Natural killer cell (primary cell): ENCODE measurements at regions not wholly inside any gene's neighbourhood (a gene's known extent, or its start where the extent isn't known, plus 50 kb on each side); places are given as distances from the start of the nearest gene placed in this dataset.
"Not testable (repeated sequence)": the region's sequence is repeated elsewhere in the genome, so short reads cannot be mapped to it uniquely, and the experiment has no call there.

ENCODE experiments used
- ATAC-seq, 3 donors: fragments of 150-1000 bp in 2 of 3; fragments of 200-7000 bp in 1 of 3; cut with Tn5 transposase; 1 replicate in 1 of 3; 2 replicates in 2 of 3; pipeline ENCODE4 v1.10.0; 2021; ENCODE audit warnings: mild to moderate bottlenecking in 2 of 3, moderate library complexity in 2 of 3
- DNase-seq, 2 donors: peaks; one replicate each; pipeline versions ENCODE4 v3.0.0 to v3.0.0-alpha.2; 2013 to 2021; ENCODE audit warnings: mixed read lengths in 1 of 2
- H3K27ac ChIP-seq: one replicate; pipeline ENCODE4 v1.5.1; 2013; ENCODE audit warnings: mild to moderate bottlenecking, low read length
- H3K27me3 ChIP-seq: one replicate; pipeline ENCODE4 v1.6.1; 2013; ENCODE audit warnings: low read length; ENCODE audit not compliant: control insufficient read depth, insufficient read depth
- H3K36me3 ChIP-seq: one replicate; pipeline ENCODE4 v1.6.1; 2013; ENCODE audit warnings: low read length; ENCODE audit not compliant: control insufficient read depth, insufficient read depth
- H3K4me1 ChIP-seq: one replicate; pipeline ENCODE4 v1.6.1; 2013; ENCODE audit warnings: low read length; ENCODE audit not compliant: control insufficient read depth, insufficient read depth
- H3K4me3 ChIP-seq: one replicate; pipeline ENCODE4 v1.5.1; 2013; ENCODE audit warnings: low read length
- H3K9me3 ChIP-seq: one replicate; pipeline ENCODE4 v1.6.1; 2013; ENCODE audit warnings: low read length; ENCODE audit not compliant: control insufficient read depth, insufficient read depth
- H3K27ac Mint-ChIP-seq, 2 donors: one replicate each; pipeline ENCODE4 v1.8.0; 2022; ENCODE audit warnings: mild to moderate bottlenecking in 2 of 2, mixed read lengths in 2 of 2, moderate library complexity in 1 of 2
- H3K27me3 Mint-ChIP-seq, 2 donors: one replicate each; pipeline ENCODE4 v1.8.0; 2022; ENCODE audit warnings: low read depth in 2 of 2, mixed read lengths in 2 of 2
- H3K36me3 Mint-ChIP-seq: one replicate; pipeline ENCODE4 v1.8.0; 2022; ENCODE audit warnings: mixed read lengths
- H3K4me1 Mint-ChIP-seq, 2 donors: one replicate each; pipeline ENCODE4 v1.8.0; 2022; ENCODE audit warnings: mixed read lengths in 2 of 2
- H3K4me3 Mint-ChIP-seq: one replicate; pipeline ENCODE4 v1.8.0; 2022; ENCODE audit warnings: mild to moderate bottlenecking, moderate library complexity, mixed read lengths
- H3K9me3 Mint-ChIP-seq, 2 donors: one replicate each; pipeline ENCODE4 v1.8.0; 2022; ENCODE audit warnings: mixed read lengths in 2 of 2
- CTCF ChIP-seq: fragments of 200-600 bp; IDR thresholded peaks from one replicate; pipeline ENCODE4 v1.8.0; 2022; ENCODE audit warnings: antibody characterized with exemption
- WGBS: methylation state at CpG from one replicate; pipeline ENCODE4 v1.1.7; 2013; ENCODE audit warnings: missing lambda C conversion rate; ENCODE audit not compliant: insufficient coverage; 5-methylcytosine and 5-hydroxymethylcytosine counted together
- intact Hi-C: fragments of 100-400 bp; cut with micrococcal nuclease; formaldehyde crosslinking; loops from one replicate; pipeline ENCODE4 v1.14.2; 2022

- Histone ChIP-seq H3K4me1 (no peaks in the 10 kb centered on the region), H3K4me3 (no peak overlapping the region), H3K9me3 (peaks cover 16% of the 10 kb centered on the region), H3K27me3 (no peaks in the 10 kb centered on the region), H3K27ac (no peak overlapping the region), H3K36me3 (no peaks in the 10 kb centered on the region)
- ATAC-seq = no peak
- intact Hi-C loops = no loop called here
- Mint-ChIP-seq H3K4me1 (no peaks in the 10 kb centered on the region), H3K9me3 (peaks cover 73 to 95% of the 10 kb centered on the region in 2 donors), H3K4me3 (no peak overlapping the region), H3K27ac (no peak overlapping the region), H3K27me3 (no peaks in the 10 kb centered on the region), H3K36me3 (no peaks in the 10 kb centered on the region)
- no peak for TF ChIP-seq CTCF
- no peak for DNase-seq
- WGBS = 84% methylated on average over 12 of the region's 12 CpGs
Measured at GRCh38 chr2:89818873-89819272, 1127.4 kb downstream of the RPIA start.

DNA sequence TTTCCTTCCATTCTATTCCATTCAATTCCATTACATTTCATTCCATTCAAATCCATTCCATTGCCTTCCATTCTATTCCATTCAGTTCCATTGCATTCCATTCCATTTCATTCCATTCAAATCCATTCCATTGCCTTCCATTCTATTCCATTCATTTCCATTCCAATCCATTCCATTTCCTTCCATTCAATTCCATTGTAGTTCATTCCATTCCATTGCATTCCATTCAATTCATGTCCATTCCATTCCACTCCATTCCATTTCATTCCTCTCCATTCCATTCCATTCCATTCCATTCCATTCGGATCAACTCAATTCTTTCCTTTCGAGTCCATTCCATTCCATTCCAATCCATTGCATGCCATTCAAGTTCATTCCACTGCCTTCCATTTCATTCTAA, 1128.3 kb downstream of the RPIA start:
- H3K9me3 ChIP-seq = peaks cover 13% of the 10 kb centered on the region
- 88% methylated on average over 2 of the region's 2 CpGs for WGBS
- no peak overlapping the region for H3K4me3 ChIP-seq
- TF ChIP-seq CTCF = no peak
- Mint-ChIP-seq H3K9me3 (peaks cover 65 to 91% of the 10 kb centered on the region in 2 donors), H3K4me1 (no peaks in the 10 kb centered on the region), H3K27me3 (no peaks in the 10 kb centered on the region), H3K4me3 (no peak overlapping the region), H3K36me3 (no peaks in the 10 kb centered on the region), H3K27ac (no peak overlapping the region)
- H3K4me1 ChIP-seq = no peaks in the 10 kb centered on the region
- DNase-seq (no peak), ATAC-seq (no peak)
- intact Hi-C loops = no loop called here
- no peaks in the 10 kb centered on the region for H3K36me3 ChIP-seq
- H3K27me3 ChIP-seq = no peaks in the 10 kb centered on the region
- H3K27ac ChIP-seq = no peak overlapping the region

GRCh38 chr2:89820248-89820647, 1128.8 kb downstream of the RPIA start:
- no peak for ATAC-seq
- H3K27me3 ChIP-seq = no peaks in the 10 kb centered on the region
- H3K4me3 ChIP-seq = no peak overlapping the region
- 77% methylated on average over 9 of the region's 9 CpGs for WGBS
- TF ChIP-seq CTCF = no peak
- peaks cover 63 to 91% of the 10 kb centered on the region in 2 donors for H3K9me3 Mint-ChIP-seq
- intact Hi-C loops = no loop called here
- peaks cover 11% of the 10 kb centered on the region for H3K9me3 ChIP-seq
- no peak overlapping the region for H3K27ac Mint-ChIP-seq
- H3K27me3 Mint-ChIP-seq = no peaks in the 10 kb centered on the region
- H3K4me1 Mint-ChIP-seq = no peaks in the 10 kb centered on the region
- H3K27ac ChIP-seq = no peak overlapping the region
- no peak for DNase-seq
- no peak overlapping the region for H3K4me3 Mint-ChIP-seq
- no peaks in the 10 kb centered on the region for H3K4me1 ChIP-seq
- H3K36me3 Mint-ChIP-seq = no peaks in the 10 kb centered on the region
- H3K36me3 ChIP-seq = no peaks in the 10 kb centered on the region

DNA sequence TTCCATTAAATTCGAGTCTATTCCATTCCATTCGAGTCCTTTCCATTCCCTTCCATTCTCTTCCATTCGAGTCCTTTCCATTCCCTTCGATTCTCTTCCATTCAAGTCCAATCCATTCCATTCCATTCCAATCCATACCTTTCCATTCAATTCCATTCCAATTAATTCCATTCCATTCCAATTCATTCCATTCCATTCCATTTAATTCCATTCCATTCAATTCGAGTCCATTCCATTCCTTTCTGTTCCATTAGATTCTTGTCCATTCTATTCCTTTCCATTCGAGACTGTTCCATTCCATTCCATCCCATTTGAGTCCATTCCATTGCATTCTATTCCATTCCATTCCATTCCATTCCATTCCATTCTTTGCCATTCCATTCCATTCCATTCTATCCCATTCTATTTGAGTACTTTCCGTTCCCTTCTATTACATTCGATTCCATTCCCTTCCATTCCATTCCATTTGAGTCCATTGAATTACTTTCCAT, 1130.0 kb downstream of the RPIA start:
- DNase-seq = no peak
- no peaks in the 10 kb centered on the region for H3K4me1 ChIP-seq
- Mint-ChIP-seq H3K27me3 (no peaks in the 10 kb centered on the region), H3K4me1 (no peaks in the 10 kb centered on the region), H3K27ac (no peak overlapping the region), H3K9me3 (peaks cover 53 to 85% of the 10 kb centered on the region in 2 donors), H3K4me3 (no peak overlapping the region), H3K36me3 (no peaks in the 10 kb centered on the region)
- no peak for ATAC-seq
- H3K9me3 ChIP-seq = peaks cover 16% of the 10 kb centered on the region
- H3K27me3 ChIP-seq = no peaks in the 10 kb centered on the region
- no peaks in the 10 kb centered on the region for H3K36me3 ChIP-seq
- 76% methylated on average over 8 of the region's 8 CpGs for WGBS
- intact Hi-C loops = no loop called here
- H3K27ac ChIP-seq = no peak overlapping the region
- no peak overlapping the region for H3K4me3 ChIP-seq
- TF ChIP-seq CTCF = no peak

GRCh38 chr2:89822342-89822741, 1130.9 kb downstream of the RPIA start:
- H3K27me3 ChIP-seq, H3K4me3 Mint-ChIP-seq, H3K27me3 Mint-ChIP-seq, intact Hi-C loops, ATAC-seq, H3K4me1 ChIP-seq, H3K27ac Mint-ChIP-seq, H3K4me3 ChIP-seq, H3K36me3 Mint-ChIP-seq, DNase-seq, H3K36me3 ChIP-seq, H3K4me1 Mint-ChIP-seq, H3K27ac ChIP-seq: not testable (repeated sequence)
- H3K9me3 ChIP-seq = peaks cover 22% of the 10 kb centered on the region
- WGBS = 76% methylated on average over 11 of the region's 11 CpGs
- H3K9me3 Mint-ChIP-seq = peaks cover 46 to 78% of the 10 kb centered on the region in 2 donors
